Panc1 (cell line): ENCODE measurements at regions not wholly inside any gene's neighbourhood (a gene's known extent, or its start where the extent isn't known, plus 50 kb on each side); places are given as distances from the start of the nearest gene placed in this dataset.

Source experiments
- ATAC-seq: fragments of 200-7000 bp; cut with Tn5 transposase; 2 replicates; pipeline ENCODE4 v1.9.1; 2020; ENCODE audit warnings: mild to moderate bottlenecking, moderate library complexity
- BruUV-seq: library from RNA; stranded (reverse); fragments of 400-500 nt; replicated peaks from 2 replicates; lab custom pipeline; 2021; lab: Mats Ljungman, UMichigan
- CTCF ChIA-PET: fragments of 300-600 bp; sonication (Branson Sonifier 250); formaldehyde crosslinking; loops from one replicate; lab custom pipeline; 2022; ENCODE audit warnings: antibody characterized with exemption; lab: Charles Lee
- POLR2A ChIA-PET: fragments of 300-600 bp; sonication (Branson Sonifier 250); formaldehyde crosslinking; loops from one replicate; lab custom pipeline; 2022; ENCODE audit warnings: antibody characterized with exemption; lab: Charles Lee
- DNase-seq: peaks from one replicate; pipeline ENCODE4 v3.0.0-alpha.2; 2010; ENCODE audit warnings: low read depth, low spot score
- H3K27ac ChIP-seq: 2 replicates; pipeline ENCODE4 v1.5.1; 2011; ENCODE audit warnings: mild to moderate bottlenecking, low read length, inconsistent platforms
- H3K27me3 ChIP-seq: fragments of 200-500 bp; sonication (Bioruptor generic); 2 replicates; pipeline ENCODE4 v1.6.0; 2014; ENCODE audit warnings: low read length, inconsistent platforms; ENCODE audit not compliant: control insufficient read depth, insufficient read depth
- H3K36me3 ChIP-seq: fragments of 200-500 bp; sonication (Bioruptor generic); 2 replicates; pipeline ENCODE4 v1.5.1; 2014; ENCODE audit warnings: inconsistent platforms, mild to moderate bottlenecking, low read length, moderate library complexity; ENCODE audit not compliant: control insufficient read depth, insufficient read depth
- H3K4me1 ChIP-seq: 2 replicates; pipeline ENCODE4 v1.5.1; 2011; ENCODE audit warnings: inconsistent platforms, mild to moderate bottlenecking, low read length, moderate library complexity; ENCODE audit not compliant: control insufficient read depth, insufficient read depth
- H3K4me3 ChIP-seq, 2 experiments: 2 replicates each; pipeline ENCODE4 v1.5.1; 2011 to 2012; ENCODE audit warnings: low read depth in 2 of 2, low read length in 2 of 2, mild to moderate bottlenecking in 2 of 2, inconsistent platforms in 1 of 2, moderate library complexity in 1 of 2
- H3K9me3 ChIP-seq: fragments of 200-500 bp; sonication (Bioruptor generic); 2 replicates; pipeline ENCODE4 v1.5.1; 2014; ENCODE audit warnings: low read depth, mild to moderate bottlenecking, inconsistent platforms, low read length, moderate library complexity; ENCODE audit not compliant: control insufficient read depth, insufficient read depth
- POLR2AphosphoS5 ChIP-seq: IDR thresholded peaks from 2 replicates; pipeline ENCODE4 v1.6.1; 2012; ENCODE audit warnings: mild to moderate bottlenecking, low read depth, low read length, moderate library complexity
- REST ChIP-seq, 2 experiments: IDR thresholded peaks; 2 replicates each; pipeline ENCODE4 v1.6.1; 2011 to 2012; ENCODE audit warnings: low read depth in 2 of 2, control low read depth in 1 of 2, low read length in 1 of 2, mild to moderate bottlenecking in 1 of 2, moderate library complexity in 1 of 2; ENCODE audit not compliant: insufficient read depth in 1 of 2
- SIN3A ChIP-seq: IDR thresholded peaks from 2 replicates; pipeline ENCODE4 v1.6.1; 2012; ENCODE audit warnings: low read depth, mild to moderate bottlenecking, low read length, moderate library complexity, borderline replicate concordance; ENCODE audit not compliant: insufficient read depth
- TCF7L2 ChIP-seq: IDR thresholded peaks from 2 replicates; pipeline ENCODE4 v1.6.1; 2011; ENCODE audit warnings: mild to moderate bottlenecking, low read depth, low read length, inconsistent platforms
- in situ Hi-C: cut with HindIII; loops from 2 replicates; pipeline ENCODE4 v1.10.0; 2016; ENCODE audit warnings: low sequenced_read_pairs, low pct_unique_long_range_greater_than_20kb
- intact Hi-C: fragments of 100-400 bp; cut with micrococcal nuclease; formaldehyde crosslinking; loops from one replicate; pipeline ENCODE4 v1.10.0; 2022; ENCODE audit not compliant: unreplicated experiment
- TF ChIP-seq, protein P1 (sequence below): fragments of 450-650 bp; IDR thresholded peaks from 2 replicates; pipeline ENCODE4 v1.5.1; 2017; ENCODE audit warnings: mild to moderate bottlenecking

GRCh38 chr13:105616333-105617075, 919.0 kb downstream of the EFNB2 start:
- intact Hi-C loops = no loop called here
- H3K27ac ChIP-seq = no peak overlapping the region
- ChIA-PET CTCF (no interaction called here), POLR2A (no interaction called here)
- in situ Hi-C loops = no loop called here
- no peaks in the 10 kb centered on the region for H3K9me3 ChIP-seq
- no peak for TF ChIP-seq REST (IDR thresholded peaks at IDR 0.05; ENCODE audit: insufficient read depth in 1 of 2, low read depth in 2 of 2, low read length in 1 of 2)
- TF ChIP-seq POLR2AphosphoS5 = no peak
- no peak for TF ChIP-seq SIN3A
- H3K27me3 ChIP-seq = no peaks in the 10 kb centered on the region
- H3K4me1 ChIP-seq = no peaks in the 10 kb centered on the region
- H3K36me3 ChIP-seq = no peaks in the 10 kb centered on the region
- no peak for ATAC-seq
- H3K4me3 ChIP-seq = no peak overlapping the region
- DNase-seq = no peak
- BruUV-seq = no TSS peak

- Histone ChIP-seq H3K27ac (no peak overlapping the region), H3K27me3 (no peaks in the 10 kb centered on the region), H3K9me3 (no peaks in the 10 kb centered on the region), H3K4me1 (no peaks in the 10 kb centered on the region), H3K36me3 (no peaks in the 10 kb centered on the region), H3K4me3 (no peak overlapping the region)
- in situ Hi-C loops (no loop called here), intact Hi-C loops (no loop called here)
- no TSS peak for BruUV-seq
- DNase-seq (no peak), ATAC-seq (no peak)
- TF ChIP-seq POLR2AphosphoS5 (no peak), SIN3A (no peak), TCF7L2 (no peak), REST (IDR thresholded peaks at IDR 0.05; ENCODE audit: insufficient read depth in 1 of 2, low read depth in 2 of 2, low read length in 1 of 2) (no peak)
- TF ChIP-seq, protein P1, sequence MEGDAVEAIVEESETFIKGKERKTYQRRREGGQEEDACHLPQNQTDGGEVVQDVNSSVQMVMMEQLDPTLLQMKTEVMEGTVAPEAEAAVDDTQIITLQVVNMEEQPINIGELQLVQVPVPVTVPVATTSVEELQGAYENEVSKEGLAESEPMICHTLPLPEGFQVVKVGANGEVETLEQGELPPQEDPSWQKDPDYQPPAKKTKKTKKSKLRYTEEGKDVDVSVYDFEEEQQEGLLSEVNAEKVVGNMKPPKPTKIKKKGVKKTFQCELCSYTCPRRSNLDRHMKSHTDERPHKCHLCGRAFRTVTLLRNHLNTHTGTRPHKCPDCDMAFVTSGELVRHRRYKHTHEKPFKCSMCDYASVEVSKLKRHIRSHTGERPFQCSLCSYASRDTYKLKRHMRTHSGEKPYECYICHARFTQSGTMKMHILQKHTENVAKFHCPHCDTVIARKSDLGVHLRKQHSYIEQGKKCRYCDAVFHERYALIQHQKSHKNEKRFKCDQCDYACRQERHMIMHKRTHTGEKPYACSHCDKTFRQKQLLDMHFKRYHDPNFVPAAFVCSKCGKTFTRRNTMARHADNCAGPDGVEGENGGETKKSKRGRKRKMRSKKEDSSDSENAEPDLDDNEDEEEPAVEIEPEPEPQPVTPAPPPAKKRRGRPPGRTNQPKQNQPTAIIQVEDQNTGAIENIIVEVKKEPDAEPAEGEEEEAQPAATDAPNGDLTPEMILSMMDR = no peak
- ChIA-PET CTCF (no interaction called here), POLR2A (no interaction called here)
Observed at GRCh38 chr13:105612541-105612940, 922.9 kb downstream of the EFNB2 start.
